OCI-LY1 (cell line): ENCODE measurements at regions not wholly inside any gene's neighbourhood (a gene's known extent, or its start where the extent isn't known, plus 50 kb on each side); places are given as distances from the start of the nearest gene placed in this dataset.

Experiments used
- H2AFZ ChIP-seq: fragments of 200-600 bp; sonication (generic), shearing (Covaris generic); 2 replicates; pipeline ENCODE4 v1.6.0; 2014; ENCODE audit warnings: antibody characterized with exemption, mild to moderate bottlenecking, low read length
- H3F3A ChIP-seq: fragments of 200-600 bp; sonication (generic), shearing (Covaris generic); 2 replicates; pipeline ENCODE4 v1.6.0; 2014; ENCODE audit warnings: mild to moderate bottlenecking, antibody characterized with exemption, low read length, moderate library complexity; ENCODE audit not compliant: insufficient read depth
- H3K27ac ChIP-seq: fragments of 200-600 bp; sonication (generic); 2 replicates; pipeline ENCODE4 v1.5.1; 2014; ENCODE audit warnings: low read length, mixed run types, mild to moderate bottlenecking, low read depth; ENCODE audit not compliant: poor library complexity, severe bottlenecking
- H3K27me3 ChIP-seq: fragments of 200-600 bp; sonication (generic); 2 replicates; pipeline ENCODE4 v1.6.0; 2014; ENCODE audit warnings: antibody characterized with exemption, mild to moderate bottlenecking, low read length, moderate library complexity; ENCODE audit not compliant: insufficient read depth
- H3K36me3 ChIP-seq: fragments of 200-600 bp; sonication (generic); 2 replicates; pipeline ENCODE4 v1.6.1; 2014; ENCODE audit warnings: mild to moderate bottlenecking, antibody characterized with exemption, low read length, moderate library complexity, mixed read lengths; ENCODE audit not compliant: insufficient read depth
- H3K4me1 ChIP-seq: fragments of 200-600 bp; sonication (generic); 2 replicates; pipeline ENCODE4 v1.5.1; 2014; ENCODE audit warnings: mild to moderate bottlenecking, low read length, moderate library complexity; ENCODE audit not compliant: insufficient read depth, severe bottlenecking
- H3K4me2 ChIP-seq: fragments of 200-600 bp; sonication (generic), shearing (Covaris generic); 2 replicates; pipeline ENCODE4 v1.6.1; 2014; ENCODE audit warnings: low read length
- H3K4me3 ChIP-seq: fragments of 200-600 bp; sonication (generic); 2 replicates; pipeline ENCODE4 v1.5.1; 2014; ENCODE audit warnings: low read length, low read depth, mild to moderate bottlenecking, mixed read lengths; ENCODE audit not compliant: poor library complexity, severe bottlenecking
- H3K79me2 ChIP-seq: fragments of 200-600 bp; shearing (Covaris generic); 2 replicates; pipeline ENCODE4 v1.6.1; 2016; ENCODE audit warnings: mixed run types, low read length, mixed read lengths; ENCODE audit not compliant: insufficient read depth
- H3K9ac ChIP-seq: fragments of 200-600 bp; sonication (generic), shearing (Covaris generic); 2 replicates; pipeline ENCODE4 v1.6.1; 2014; ENCODE audit warnings: mild to moderate bottlenecking, low read length, mixed read lengths
- H3K9me2 ChIP-seq: fragments of 200-600 bp; sonication (generic), shearing (Covaris generic); 2 replicates; pipeline ENCODE4 v1.6.1; 2014; ENCODE audit warnings: low read depth, mild to moderate bottlenecking, low read length, mixed read lengths
- H3K9me3 ChIP-seq: fragments of 200-600 bp; shearing (Covaris generic); 2 replicates; pipeline ENCODE4 v1.6.1; 2014; ENCODE audit warnings: low read length, mixed read lengths
- H4K20me1 ChIP-seq: fragments of 200-600 bp; sonication (generic), shearing (Covaris generic); 2 replicates; pipeline ENCODE4 v1.6.0; 2016; ENCODE audit warnings: mild to moderate bottlenecking, low read length; ENCODE audit not compliant: insufficient read depth
- CTCF ChIP-seq: fragments of 200-600 bp; sonication (generic), shearing (Covaris generic); IDR thresholded peaks from 2 replicates; pipeline ENCODE4 v1.5.1; 2017; ENCODE audit warnings: mild to moderate bottlenecking, antibody characterized with exemption, low read length, moderate library complexity, mixed read lengths
- EZH2 ChIP-seq: fragments of 200-600 bp; sonication (generic), shearing (Covaris generic); IDR thresholded peaks from 2 replicates; pipeline ENCODE4 v1.8.0; 2017; ENCODE audit warnings: borderline replicate concordance, mixed run types, mild to moderate bottlenecking, antibody characterized with exemption, low read length, moderate library complexity, mixed read lengths

- Histone ChIP-seq H3K27ac (no peak overlapping the region), H3K9me2 (no peaks in the 10 kb centered on the region), H3K4me3 (no peak overlapping the region), H4K20me1 (no peaks in the 10 kb centered on the region), H3F3A (no peaks in the 10 kb centered on the region), H3K27me3 (no peaks in the 10 kb centered on the region), H3K4me1 (no peaks in the 10 kb centered on the region), H3K9me3 (no peaks in the 10 kb centered on the region), H2AFZ (no peak overlapping the region), H3K9ac (no peak overlapping the region), H3K36me3 (no peaks in the 10 kb centered on the region), H3K79me2 (no peaks in the 10 kb centered on the region), H3K4me2 (no peak overlapping the region)
- TF ChIP-seq CTCF (no peak), EZH2 (no peak)
Measured at GRCh38 chr2:146917431-146918042, 927.3 kb upstream of the ACVR2A start.

- no peaks in the 10 kb centered on the region for H3K79me2 ChIP-seq
- H3K9me2 ChIP-seq = no peaks in the 10 kb centered on the region
- H3K4me2 ChIP-seq = no peak overlapping the region
- no peak overlapping the region for H3K27ac ChIP-seq
- no peaks in the 10 kb centered on the region for H3F3A ChIP-seq
- no peak overlapping the region for H3K9ac ChIP-seq
- H3K4me1 ChIP-seq = no peaks in the 10 kb centered on the region
- H3K4me3 ChIP-seq = no peak overlapping the region
- no peaks in the 10 kb centered on the region for H3K9me3 ChIP-seq
- H4K20me1 ChIP-seq = no peaks in the 10 kb centered on the region
- H3K27me3 ChIP-seq = no peaks in the 10 kb centered on the region
- H3K36me3 ChIP-seq = no peaks in the 10 kb centered on the region
- TF ChIP-seq CTCF = no peak
- TF ChIP-seq EZH2 = no peak
- no peak overlapping the region for H2AFZ ChIP-seq
Measured at GRCh38 chr2:146916914-146917313, 927.9 kb upstream of the ACVR2A start.

GRCh38 chr2:146913476-146913875 is 931.4 kb upstream of the ACVR2A start:
- Histone ChIP-seq H4K20me1 (no peaks in the 10 kb centered on the region), H3K9me2 (no peaks in the 10 kb centered on the region), H3K27ac (no peak overlapping the region), H3F3A (no peaks in the 10 kb centered on the region), H3K4me2 (no peak overlapping the region), H2AFZ (no peak overlapping the region), H3K79me2 (no peaks in the 10 kb centered on the region), H3K27me3 (no peaks in the 10 kb centered on the region), H3K9me3 (no peaks in the 10 kb centered on the region), H3K36me3 (no peaks in the 10 kb centered on the region), H3K4me1 (no peaks in the 10 kb centered on the region), H3K4me3 (no peak overlapping the region), H3K9ac (no peak overlapping the region)
- TF ChIP-seq EZH2 (no peak), CTCF (no peak)
